Activated CD8-positive, alpha-beta memory T cell treated with anti-CD3 and anti-CD28 coated beads, Interleukin-2, amount 10 ng/mL, durations not matched to agents 7 days and 5 days (primary cell): ENCODE measurements at regions not wholly inside any gene's neighbourhood (a gene's known extent, or its start where the extent isn't known, plus 50 kb on each side); places are given as distances from the start of the nearest gene placed in this dataset.

ENCODE experiments used
- ATAC-seq: fragments of 150-1000 bp; cut with Tn5 transposase; one replicate; pipeline ENCODE4 v1.10.0; 2021; ENCODE audit warnings: moderate library complexity
- CTCF ChIA-PET: fragments of 350-600 bp; sonication (Branson Sonifier 250); formaldehyde crosslinking; loops from one replicate; lab custom pipeline; 2021; ENCODE audit warnings: antibody characterized with exemption; lab: Charles Lee
- DNase-seq: peaks from one replicate; pipeline ENCODE4 v3.0.0-alpha.2; 2020
- H3K27ac Mint-ChIP-seq: one replicate; pipeline ENCODE4 v1.8.0; 2021; ENCODE audit warnings: mild to moderate bottlenecking, mixed read lengths
- H3K27me3 Mint-ChIP-seq: one replicate; pipeline ENCODE4 v1.8.0; 2021; ENCODE audit warnings: mixed read lengths
- H3K36me3 Mint-ChIP-seq: one replicate; pipeline ENCODE4 v1.8.0; 2021; ENCODE audit warnings: mild to moderate bottlenecking, mixed read lengths
- H3K4me1 Mint-ChIP-seq: one replicate; pipeline ENCODE4 v1.8.0; 2021; ENCODE audit warnings: mixed read lengths
- H3K4me3 Mint-ChIP-seq: one replicate; pipeline ENCODE4 v1.8.0; 2021; ENCODE audit warnings: mild to moderate bottlenecking, moderate library complexity, mixed read lengths
- H3K9me3 Mint-ChIP-seq: one replicate; pipeline ENCODE4 v1.8.0; 2022; ENCODE audit warnings: low read depth, mixed read lengths

DNA sequence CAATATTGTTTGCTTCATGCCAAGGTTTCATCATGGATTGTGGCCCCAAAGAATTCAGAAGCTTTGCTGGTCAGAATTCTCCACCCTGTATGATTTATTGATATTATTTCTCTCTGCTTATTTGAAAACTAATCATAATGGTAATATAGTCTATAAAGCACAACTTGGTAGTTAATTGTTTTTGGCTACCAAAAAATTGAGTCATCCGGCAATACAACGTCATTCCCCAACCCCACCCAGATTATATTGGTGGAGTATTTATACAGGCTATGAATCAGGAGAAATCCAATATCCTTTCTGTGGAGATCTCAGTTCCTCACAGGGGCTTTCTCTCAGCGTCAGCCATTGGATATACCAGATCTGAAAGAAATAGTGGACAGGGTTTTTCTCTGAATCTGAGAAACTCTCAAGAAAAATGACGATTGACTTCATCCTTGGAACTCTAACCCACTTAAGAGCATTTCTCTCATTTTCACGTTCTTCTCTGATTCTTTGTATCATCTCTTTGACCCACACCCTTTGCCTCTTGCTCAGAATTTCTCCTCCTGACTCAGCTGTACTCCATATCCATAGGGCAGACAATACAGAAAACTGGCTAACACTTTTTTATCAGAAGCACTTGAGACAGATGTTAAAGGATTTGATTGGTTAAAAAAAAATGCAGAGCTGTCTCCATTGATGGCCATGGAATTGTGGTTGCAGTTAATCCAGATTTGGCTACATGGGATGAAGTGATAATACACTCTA is 1055.8 kb upstream of the CADM2 start:
- Mint-ChIP-seq H3K36me3 (no peaks in the 10 kb centered on the region), H3K27me3 (no peaks in the 10 kb centered on the region), H3K4me1 (no peaks in the 10 kb centered on the region), H3K9me3 (peaks cover 14% of the 10 kb centered on the region), H3K27ac (no peak overlapping the region), H3K4me3 (no peak overlapping the region)
- CTCF ChIA-PET: no interaction called here
- ATAC-seq: no peak
- DNase-seq: no peak

GRCh38 chr3:83913381-83913780 is 1045.4 kb upstream of the CADM2 start:
- DNase-seq (no peak), ATAC-seq (no peak)
- no peaks in the 10 kb centered on the region for H3K27me3 Mint-ChIP-seq
- CTCF ChIA-PET: no interaction called here
- no peaks in the 10 kb centered on the region for H3K36me3 Mint-ChIP-seq
- no peaks in the 10 kb centered on the region for H3K4me1 Mint-ChIP-seq
- peaks cover 3% of the 10 kb centered on the region for H3K9me3 Mint-ChIP-seq
- H3K27ac Mint-ChIP-seq: no peak overlapping the region
- H3K4me3 Mint-ChIP-seq: no peak overlapping the region

GRCh38 chr3:83926291-83926690 is 1032.5 kb upstream of the CADM2 start:
- Mint-ChIP-seq H3K4me3 (no peak overlapping the region), H3K36me3 (no peaks in the 10 kb centered on the region), H3K4me1 (no peaks in the 10 kb centered on the region)

DNA sequence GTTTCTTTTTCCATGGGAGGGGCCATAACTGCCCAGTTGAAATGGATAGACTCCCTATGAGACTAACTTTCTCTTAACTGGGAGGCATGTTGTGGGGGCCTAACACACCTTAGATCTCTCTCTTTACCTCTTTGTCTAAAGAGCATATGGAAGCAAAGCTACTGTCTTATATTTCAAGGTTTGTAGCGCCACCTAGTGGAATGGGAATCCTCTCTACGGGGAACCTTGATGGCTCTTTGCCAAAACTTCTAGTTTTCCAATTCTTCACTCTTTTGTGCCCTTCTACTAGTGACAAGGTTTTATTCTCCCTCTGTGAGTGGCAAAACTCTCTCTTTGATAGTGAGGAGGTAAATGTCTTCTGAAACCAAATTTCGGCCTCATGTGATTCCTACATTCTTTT is 1030.4 kb upstream of the CADM2 start:
- Mint-ChIP-seq H3K4me1 (no peaks in the 10 kb centered on the region), H3K27me3 (no peaks in the 10 kb centered on the region), H3K9me3 (peaks cover 15% of the 10 kb centered on the region), H3K4me3 (no peak overlapping the region), H3K36me3 (no peaks in the 10 kb centered on the region), H3K27ac (no peak overlapping the region)
- no peak for ATAC-seq
- CTCF ChIA-PET: no interaction called here
- DNase-seq: no peak

More at GRCh38 chr3:83926291-83926690, 1032.5 kb upstream of the CADM2 start:
- Mint-ChIP-seq H3K9me3 (peaks cover 12% of the 10 kb centered on the region), H3K27ac (no peak overlapping the region), H3K27me3 (no peaks in the 10 kb centered on the region)
- CTCF ChIA-PET: no interaction called here
- no peak for ATAC-seq
- DNase-seq: no peak

DNA sequence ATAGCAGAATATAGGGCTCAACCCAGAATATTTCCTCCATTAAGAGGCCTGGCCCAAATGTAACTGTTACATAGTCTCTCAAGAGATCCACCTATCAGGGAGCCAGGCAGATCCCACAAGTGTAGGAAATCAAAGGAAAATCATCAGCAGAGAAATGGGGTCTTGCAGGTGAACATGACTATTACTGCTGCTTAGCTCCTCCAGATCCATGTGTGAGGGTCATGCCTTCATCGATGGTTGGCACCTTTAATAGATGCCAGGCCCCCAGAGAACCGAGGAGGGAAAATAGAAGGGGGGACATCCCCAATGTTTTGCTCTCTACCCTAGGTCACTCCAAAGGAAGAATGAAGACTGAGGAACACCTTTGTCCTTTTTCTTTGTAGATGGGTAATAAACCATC is 1029.9 kb upstream of the CADM2 start:
- no peaks in the 10 kb centered on the region for H3K4me1 Mint-ChIP-seq
- H3K4me3 Mint-ChIP-seq: no peak overlapping the region
- H3K27ac Mint-ChIP-seq: no peak overlapping the region
- no peaks in the 10 kb centered on the region for H3K27me3 Mint-ChIP-seq
- no peaks in the 10 kb centered on the region for H3K36me3 Mint-ChIP-seq
- DNase-seq: no peak
- peaks cover 15% of the 10 kb centered on the region for H3K9me3 Mint-ChIP-seq
- CTCF ChIA-PET: no interaction called here
- no peak for ATAC-seq

GRCh38 chr3:83934192-83935021 is 1024.4 kb upstream of the CADM2 start:
- no peak for DNase-seq

DNA sequence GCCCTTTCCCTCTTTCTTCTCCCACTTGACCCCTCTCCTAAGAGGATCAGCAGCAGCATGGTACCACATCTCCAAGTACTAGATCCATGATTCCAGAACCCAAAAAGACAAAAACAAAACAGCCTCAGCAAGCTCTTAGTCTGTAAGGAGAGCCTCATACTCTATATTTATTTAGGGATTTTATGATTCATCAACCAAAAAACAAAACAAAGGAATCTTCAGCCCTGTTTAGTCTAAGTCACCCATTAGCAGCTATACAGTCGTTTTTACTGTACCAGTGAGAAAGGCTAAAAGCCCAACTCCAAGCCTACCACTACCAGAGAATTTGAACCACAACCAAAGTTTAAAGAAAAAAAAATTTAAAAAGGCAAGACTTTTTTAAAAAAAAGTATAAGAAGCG is 1020.3 kb upstream of the CADM2 start:
- ATAC-seq (no peak), DNase-seq (no peak)
- H3K4me3 Mint-ChIP-seq: no peak overlapping the region
- no peaks in the 10 kb centered on the region for H3K4me1 Mint-ChIP-seq
- H3K36me3 Mint-ChIP-seq: no peaks in the 10 kb centered on the region
- H3K27ac Mint-ChIP-seq: no peak overlapping the region
- peaks cover 4% of the 10 kb centered on the region for H3K9me3 Mint-ChIP-seq
- CTCF ChIA-PET: interaction anchor here (0.6 kb wide), 1 partner anchor 939 kb away, joined by 3 read pairs; no protein-coding TSS in a partner anchor
- no peaks in the 10 kb centered on the region for H3K27me3 Mint-ChIP-seq

More at GRCh38 chr3:83934192-83935021, 1024.4 kb upstream of the CADM2 start:
- H3K4me1 Mint-ChIP-seq: no peaks in the 10 kb centered on the region
- no peak for ATAC-seq
- H3K27me3 Mint-ChIP-seq: no peaks in the 10 kb centered on the region
- no peak overlapping the region for H3K27ac Mint-ChIP-seq
- peaks cover 9% of the 10 kb centered on the region for H3K9me3 Mint-ChIP-seq
- H3K4me3 Mint-ChIP-seq: no peak overlapping the region
- CTCF ChIA-PET: no interaction called here
- H3K36me3 Mint-ChIP-seq: no peaks in the 10 kb centered on the region

- Mint-ChIP-seq H3K9me3 (peaks cover 2% of the 10 kb centered on the region), H3K4me3 (no peak overlapping the region), H3K36me3 (no peaks in the 10 kb centered on the region), H3K27me3 (no peaks in the 10 kb centered on the region), H3K4me1 (no peaks in the 10 kb centered on the region), H3K27ac (no peak overlapping the region)
- DNase-seq (no peak), ATAC-seq (no peak)
- CTCF ChIA-PET: no interaction called here
These were observed 1016.6 kb upstream of the CADM2 start for GRCh38 chr3:83941990-83942745.

DNA sequence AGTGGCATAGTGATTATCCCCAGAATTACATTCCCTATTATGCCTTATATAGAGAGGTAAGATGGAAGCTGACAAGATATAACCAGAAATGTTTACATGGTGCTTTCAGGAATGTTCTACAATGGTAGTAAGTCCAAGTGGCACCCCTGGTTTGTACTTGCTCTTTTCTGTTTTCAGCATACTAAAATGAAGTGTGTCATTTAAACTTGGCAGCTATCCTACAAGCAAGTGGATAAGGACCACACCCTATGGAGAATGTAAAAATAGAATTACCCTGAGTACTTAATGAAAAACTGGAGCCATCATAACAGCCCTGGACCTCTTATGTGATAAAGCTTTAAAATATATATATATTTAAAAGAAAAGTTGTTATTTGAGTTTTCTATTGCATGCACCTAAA is 1012.7 kb upstream of the CADM2 start:
- Mint-ChIP-seq H3K36me3 (no peaks in the 10 kb centered on the region), H3K4me3 (no peak overlapping the region), H3K4me1 (no peaks in the 10 kb centered on the region), H3K9me3 (no peaks in the 10 kb centered on the region), H3K27me3 (no peaks in the 10 kb centered on the region), H3K27ac (no peak overlapping the region)
- no peak for DNase-seq
- CTCF ChIA-PET: no interaction called here
- ATAC-seq: no peak

GRCh38 chr3:83946554-83946953 is 1012.2 kb upstream of the CADM2 start:
- no peaks in the 10 kb centered on the region for H3K9me3 Mint-ChIP-seq
- DNase-seq (no peak), ATAC-seq (no peak)
- no peak overlapping the region for H3K4me3 Mint-ChIP-seq
- no peak overlapping the region for H3K27ac Mint-ChIP-seq
- H3K4me1 Mint-ChIP-seq: no peaks in the 10 kb centered on the region
- H3K27me3 Mint-ChIP-seq: no peaks in the 10 kb centered on the region
- CTCF ChIA-PET: no interaction called here
- H3K36me3 Mint-ChIP-seq: no peaks in the 10 kb centered on the region

DNA sequence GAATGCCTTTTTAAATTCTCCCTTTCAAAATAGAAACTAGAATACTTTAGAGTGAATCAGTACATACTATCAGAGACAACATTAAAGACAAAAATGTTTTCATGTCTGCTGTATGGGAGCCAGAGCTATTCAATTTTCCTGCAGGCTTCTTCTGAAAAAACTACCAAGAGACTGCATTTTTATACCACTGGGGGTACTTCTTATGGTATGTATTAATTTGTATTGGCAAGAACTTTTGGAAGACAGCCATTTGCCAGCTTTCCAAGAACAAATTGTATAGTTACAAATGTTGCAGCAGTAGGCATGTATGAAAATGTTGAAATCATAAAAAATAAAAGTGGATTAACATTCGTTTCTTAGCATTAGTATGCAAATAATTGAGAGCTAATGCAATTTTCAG is 1010.0 kb upstream of the CADM2 start:
- Mint-ChIP-seq H3K27me3 (no peaks in the 10 kb centered on the region), H3K4me1 (no peaks in the 10 kb centered on the region), H3K36me3 (no peaks in the 10 kb centered on the region), H3K9me3 (no peaks in the 10 kb centered on the region), H3K4me3 (no peak overlapping the region), H3K27ac (no peak overlapping the region)
- no peak for DNase-seq
- CTCF ChIA-PET: no interaction called here
- no peak for ATAC-seq

DNA sequence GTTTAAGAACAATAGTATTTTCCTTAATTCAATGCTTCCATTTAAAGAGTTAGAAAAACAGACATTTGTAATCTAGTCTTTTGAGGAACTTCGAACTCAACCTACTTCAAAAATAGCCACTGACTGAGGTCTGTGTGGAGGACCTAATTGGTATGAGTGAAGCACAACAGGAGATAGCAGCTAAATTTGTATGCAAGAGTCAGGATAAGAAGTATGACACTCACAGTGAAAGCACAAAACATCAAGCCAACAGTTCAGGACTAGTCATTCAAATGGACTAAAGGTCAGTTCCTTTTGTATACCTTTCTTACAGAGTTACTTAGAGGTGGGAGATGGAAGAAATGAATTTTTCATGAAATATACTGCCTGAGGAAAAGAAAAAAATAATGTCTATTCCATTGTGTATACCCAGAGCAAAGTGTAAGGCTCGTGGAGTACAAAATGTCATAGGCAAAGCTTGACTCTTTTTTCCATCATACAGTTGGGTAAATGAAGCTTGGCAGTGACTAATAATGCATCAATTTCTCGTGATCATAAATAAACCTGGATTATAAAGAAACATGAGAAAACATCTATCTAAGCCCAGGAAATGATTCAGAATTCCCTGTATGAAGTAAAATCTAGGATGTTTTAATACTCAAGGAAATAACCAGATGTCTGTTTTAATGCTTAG is 1005.2 kb upstream of the CADM2 start:
- no peaks in the 10 kb centered on the region for H3K9me3 Mint-ChIP-seq
- H3K27me3 Mint-ChIP-seq: no peaks in the 10 kb centered on the region
- ATAC-seq (no peak), DNase-seq (no peak)
- H3K36me3 Mint-ChIP-seq: no peaks in the 10 kb centered on the region
- no peak overlapping the region for H3K27ac Mint-ChIP-seq
- no peak overlapping the region for H3K4me3 Mint-ChIP-seq
- CTCF ChIA-PET: no interaction called here
- no peaks in the 10 kb centered on the region for H3K4me1 Mint-ChIP-seq

DNA sequence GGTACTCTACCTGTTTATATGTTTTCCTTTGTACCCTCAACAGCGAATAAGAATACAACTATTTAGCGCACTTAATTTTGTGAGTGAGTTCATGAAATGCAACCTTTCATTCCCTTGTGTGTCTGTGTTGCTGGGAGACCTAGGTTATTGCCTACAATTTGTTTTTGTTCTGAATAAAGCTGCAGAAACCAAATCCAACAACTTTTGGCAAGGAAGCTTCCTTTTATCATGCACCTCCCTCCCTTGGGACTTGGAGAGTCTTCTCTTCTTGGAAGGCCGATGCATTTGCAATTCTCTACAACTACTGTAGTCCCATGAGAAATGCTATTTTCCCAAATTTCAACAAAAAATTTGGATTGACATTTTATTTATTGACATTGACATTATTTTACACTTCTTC is 1002.4 kb upstream of the CADM2 start:
- no peak for ATAC-seq
- H3K36me3 Mint-ChIP-seq: no peaks in the 10 kb centered on the region
- H3K4me3 Mint-ChIP-seq: no peak overlapping the region
- peaks cover 6% of the 10 kb centered on the region for H3K9me3 Mint-ChIP-seq
- no peak overlapping the region for H3K27ac Mint-ChIP-seq
- no peaks in the 10 kb centered on the region for H3K27me3 Mint-ChIP-seq
- CTCF ChIA-PET: no interaction called here
- no peak for DNase-seq
- no peaks in the 10 kb centered on the region for H3K4me1 Mint-ChIP-seq
